ENCODE measurements at regions not wholly inside any gene's neighbourhood (a gene's known extent, or its start where the extent isn't known, plus 50 kb on each side); places are given as distances from the start of the nearest gene placed in this dataset.

GRCh38 chr3:86161493-86161892 is 829.5 kb downstream of the VGLL3 start:
- no peak for TF ChIP-seq CTCF (IDR thresholded peaks at IDR 0.05; ENCODE audit: low read length)
- no peak for TF ChIP-seq EZH2 (optimal IDR thresholded peaks at IDR 0.05; ENCODE audit: low read depth, low read length)
